ENCODE measurements at regions not wholly inside any gene's neighbourhood (a gene's known extent, or its start where the extent isn't known, plus 50 kb on each side); places are given as distances from the start of the nearest gene placed in this dataset.

DNA sequence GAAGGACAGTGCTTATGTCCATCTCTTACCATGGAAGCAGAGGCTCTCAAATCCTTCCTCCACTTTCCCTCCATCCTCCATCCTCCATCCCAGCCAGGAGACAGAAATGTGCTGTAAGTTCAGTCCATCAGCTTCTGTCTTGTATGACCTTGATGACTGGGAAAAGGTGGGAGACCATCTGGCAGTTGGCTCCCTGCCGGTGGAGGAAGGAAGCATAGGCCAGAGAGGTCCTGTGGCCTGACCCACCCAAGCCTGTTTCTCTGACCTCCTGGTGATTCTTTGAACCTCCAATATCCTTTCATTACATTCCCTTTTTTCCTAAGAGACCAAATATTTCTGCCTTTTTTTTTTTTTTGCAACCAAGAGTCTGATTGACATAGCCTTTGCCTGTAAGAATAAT is 215.3 kb downstream of the ABCC12 start:
- TF ChIP-seq, protein P1, sequence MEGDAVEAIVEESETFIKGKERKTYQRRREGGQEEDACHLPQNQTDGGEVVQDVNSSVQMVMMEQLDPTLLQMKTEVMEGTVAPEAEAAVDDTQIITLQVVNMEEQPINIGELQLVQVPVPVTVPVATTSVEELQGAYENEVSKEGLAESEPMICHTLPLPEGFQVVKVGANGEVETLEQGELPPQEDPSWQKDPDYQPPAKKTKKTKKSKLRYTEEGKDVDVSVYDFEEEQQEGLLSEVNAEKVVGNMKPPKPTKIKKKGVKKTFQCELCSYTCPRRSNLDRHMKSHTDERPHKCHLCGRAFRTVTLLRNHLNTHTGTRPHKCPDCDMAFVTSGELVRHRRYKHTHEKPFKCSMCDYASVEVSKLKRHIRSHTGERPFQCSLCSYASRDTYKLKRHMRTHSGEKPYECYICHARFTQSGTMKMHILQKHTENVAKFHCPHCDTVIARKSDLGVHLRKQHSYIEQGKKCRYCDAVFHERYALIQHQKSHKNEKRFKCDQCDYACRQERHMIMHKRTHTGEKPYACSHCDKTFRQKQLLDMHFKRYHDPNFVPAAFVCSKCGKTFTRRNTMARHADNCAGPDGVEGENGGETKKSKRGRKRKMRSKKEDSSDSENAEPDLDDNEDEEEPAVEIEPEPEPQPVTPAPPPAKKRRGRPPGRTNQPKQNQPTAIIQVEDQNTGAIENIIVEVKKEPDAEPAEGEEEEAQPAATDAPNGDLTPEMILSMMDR (IDR thresholded peaks at IDR 0.05; ENCODE audit: low read length): no peak
- TF ChIP-seq EZH2 (IDR thresholded peaks at IDR 0.05; ENCODE audit: borderline replicate concordance, low read length): no peak

Data from OCI-LY1 (cell line).